Stomach (tissue), 8 donors: ENCODE measurements at regions not wholly inside any gene's neighbourhood (a gene's known extent, or its start where the extent isn't known, plus 50 kb on each side); places are given as distances from the start of the nearest gene placed in this dataset.

Source experiments
- DNase-seq, 2 donors: peaks; one replicate each; pipeline versions ENCODE4 v3.0.0 to v3.0.0-alpha.2; 2013 to 2019
- H3K27ac ChIP-seq, 5 donors: fragments of 200-600 bp in 4 of 5; sonication (generic) in 4 of 5; one replicate each; pipeline ENCODE4 v1.5.1; 2013 to 2019; ENCODE audit warnings: mild to moderate bottlenecking in 1 of 5, moderate library complexity in 1 of 5
- H3K27me3 ChIP-seq, 3 donors: fragments of 200-600 bp; sonication (generic); one replicate each; pipeline ENCODE4 v1.5.1; 2017 to 2019; ENCODE audit warnings: mixed run types in 1 of 3
- H3K36me3 ChIP-seq, 4 donors: fragments of 200-600 bp; sonication (generic); 1 replicate in 3 of 4; 2 replicates in 1 of 4; pipeline ENCODE4 v1.5.1; 2016 to 2019
- H3K4me1 ChIP-seq, 4 donors: fragments of 200-600 bp; sonication (generic); one replicate each; pipeline ENCODE4 v1.5.1; 2016 to 2019
- H3K4me3 ChIP-seq, 4 donors: fragments of 200-600 bp; sonication (generic) in 3 of 4; one replicate each; pipeline ENCODE4 v1.5.1; 2016 to 2019; ENCODE audit warnings: mild to moderate bottlenecking in 1 of 4
- H3K9me3 ChIP-seq, 4 donors: fragments of 200-600 bp; sonication (generic); one replicate each; pipeline ENCODE4 v1.5.1; 2016 to 2019
- EP300 ChIP-seq: sonication (generic); formaldehyde crosslinking; IDR thresholded peaks from one replicate; pipeline ENCODE4 v1.6.1; 2017; ENCODE audit warnings: antibody characterized with exemption
- POLR2A ChIP-seq, 4 donors: fragments of 450-650 bp; IDR thresholded peaks; one replicate each; pipeline ENCODE4 v1.6.1; 2016; ENCODE audit warnings: antibody characterized with exemption in 4 of 4, control low read depth in 2 of 4, mild to moderate bottlenecking in 1 of 4, moderate library complexity in 1 of 4
- POLR2AphosphoS5 ChIP-seq, 3 donors: sonication (generic); formaldehyde crosslinking; IDR thresholded peaks; one replicate each; pipeline ENCODE4 v1.6.1; 2016; ENCODE audit warnings: antibody characterized with exemption in 3 of 3
- WGBS, 5 donors: extraction: QIAGEN DNeasy Blood & Tissue Kit in 3 of 5; methylation state at CpG; one replicate each; pipeline versions ENCODE4 v1.1.5 to v1.1.7; 2013 to 2018; 5-methylcytosine and 5-hydroxymethylcytosine counted together
- intact Hi-C: fragments of 100-400 bp; cut with DNase I; formaldehyde crosslinking; loops from one replicate; pipeline ENCODE4 v1.15.1; 2023; ENCODE audit warnings: low total_unique reads
- TF ChIP-seq, protein P1 (sequence below), 7 experiments: fragments of 450-650 bp in 4 of 7; fragments of 200-600 bp in 3 of 7; sonication (generic) in 3 of 7; IDR thresholded peaks; one replicate each; pipeline ENCODE4 v1.5.1; 2016 to 2019; ENCODE audit warnings: antibody characterized with exemption in 7 of 7, control low read depth in 2 of 7, mild to moderate bottlenecking in 1 of 7
- donor health status: healthy with polysubstance abuse.
- donor health status: Bipolar disorder and iron deficiency.
- donor health status: healthy.

DNA sequence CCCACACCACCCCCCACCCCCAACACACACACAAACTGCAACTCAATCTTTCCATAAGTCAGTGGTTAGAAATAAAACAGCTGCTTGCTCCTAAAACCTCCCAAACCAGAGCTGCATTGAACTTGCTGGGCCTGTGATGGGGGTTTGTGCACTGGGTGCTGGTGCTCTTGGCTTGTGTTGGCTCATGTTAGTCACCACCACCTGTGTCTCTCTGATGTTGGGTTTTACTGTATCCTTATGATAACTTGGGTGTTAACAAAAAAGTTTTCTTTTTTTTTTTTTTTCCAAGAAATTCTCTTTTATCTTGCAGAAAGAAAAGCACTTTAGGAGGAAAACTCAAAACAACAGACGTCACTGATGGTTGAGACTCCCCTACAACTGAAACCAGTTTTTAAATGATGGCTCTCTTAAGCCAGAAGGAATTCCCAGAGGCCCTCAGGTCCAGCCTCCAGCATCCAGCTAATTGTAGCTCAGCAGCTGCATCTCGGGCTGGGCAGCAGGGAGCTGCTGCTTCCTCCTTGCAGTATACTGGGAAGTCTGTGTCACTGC, 79.9 kb upstream of the DRD2 start:
- intact Hi-C loops: no loop called here
- H3K4me3 ChIP-seq: no peak overlapping the region
- no peaks in the 10 kb centered on the region for H3K9me3 ChIP-seq
- TF ChIP-seq POLR2A (IDR thresholded peaks at IDR 0.05): no peak
- TF ChIP-seq, protein P1, sequence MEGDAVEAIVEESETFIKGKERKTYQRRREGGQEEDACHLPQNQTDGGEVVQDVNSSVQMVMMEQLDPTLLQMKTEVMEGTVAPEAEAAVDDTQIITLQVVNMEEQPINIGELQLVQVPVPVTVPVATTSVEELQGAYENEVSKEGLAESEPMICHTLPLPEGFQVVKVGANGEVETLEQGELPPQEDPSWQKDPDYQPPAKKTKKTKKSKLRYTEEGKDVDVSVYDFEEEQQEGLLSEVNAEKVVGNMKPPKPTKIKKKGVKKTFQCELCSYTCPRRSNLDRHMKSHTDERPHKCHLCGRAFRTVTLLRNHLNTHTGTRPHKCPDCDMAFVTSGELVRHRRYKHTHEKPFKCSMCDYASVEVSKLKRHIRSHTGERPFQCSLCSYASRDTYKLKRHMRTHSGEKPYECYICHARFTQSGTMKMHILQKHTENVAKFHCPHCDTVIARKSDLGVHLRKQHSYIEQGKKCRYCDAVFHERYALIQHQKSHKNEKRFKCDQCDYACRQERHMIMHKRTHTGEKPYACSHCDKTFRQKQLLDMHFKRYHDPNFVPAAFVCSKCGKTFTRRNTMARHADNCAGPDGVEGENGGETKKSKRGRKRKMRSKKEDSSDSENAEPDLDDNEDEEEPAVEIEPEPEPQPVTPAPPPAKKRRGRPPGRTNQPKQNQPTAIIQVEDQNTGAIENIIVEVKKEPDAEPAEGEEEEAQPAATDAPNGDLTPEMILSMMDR (IDR thresholded peaks at IDR 0.05): no peak
- TF ChIP-seq POLR2AphosphoS5 (IDR thresholded peaks at IDR 0.05): no peak
- TF ChIP-seq EP300: no peak
- H3K27me3 ChIP-seq: no peaks in the 10 kb centered on the region
- WGBS, 5 donors: 38 to 68% (median 50%) methylated on average over 2 of the region's 2 CpGs
- no peaks in the 10 kb centered on the region for H3K36me3 ChIP-seq
- H3K4me1 ChIP-seq: peaks cover 0 to 30% (median 6%) of the 10 kb centered on the region in 4 donors
- DNase-seq: peak in 1 of 2 donors; percentile 20
- no peak overlapping the region for H3K27ac ChIP-seq

DNA sequence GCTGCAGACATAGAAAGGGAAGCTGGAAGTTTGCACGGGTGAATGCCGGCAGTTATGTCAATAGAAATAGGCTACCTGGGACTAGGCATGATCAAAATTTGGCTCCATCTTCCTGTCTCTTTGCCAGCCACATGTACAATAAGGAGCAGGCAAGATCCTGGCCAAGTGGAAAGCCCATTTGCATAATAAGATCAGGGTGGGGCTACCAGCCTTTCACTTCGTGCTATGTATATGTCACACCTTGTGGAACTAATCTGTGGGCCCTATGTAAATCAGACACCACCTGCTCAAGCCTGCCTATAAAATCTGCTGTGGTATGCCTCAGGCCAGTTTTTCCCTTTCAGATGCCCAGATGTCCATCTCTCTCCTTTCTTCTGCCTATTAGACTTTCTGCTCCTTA, 79.3 kb upstream of the DRD2 start:
- H3K4me3 ChIP-seq: no peak overlapping the region
- intact Hi-C loops: no loop called here
- peak; percentile 35 to 43 for DNase-seq
- TF ChIP-seq EP300 (no peak), POLR2AphosphoS5 (IDR thresholded peaks at IDR 0.05) (peak in 1 of 3 donors; percentile 31)
- no peak overlapping the region for H3K27ac ChIP-seq
- H3K27me3 ChIP-seq: no peaks in the 10 kb centered on the region
- 31 to 48% (median 37%) methylated on average over 3 of the region's 3 CpGs for WGBS, 5 donors
- peaks cover 0 to 30% (median 6%) of the 10 kb centered on the region in 4 donors for H3K4me1 ChIP-seq
- H3K36me3 ChIP-seq: no peaks in the 10 kb centered on the region
- no peaks in the 10 kb centered on the region for H3K9me3 ChIP-seq

DNA sequence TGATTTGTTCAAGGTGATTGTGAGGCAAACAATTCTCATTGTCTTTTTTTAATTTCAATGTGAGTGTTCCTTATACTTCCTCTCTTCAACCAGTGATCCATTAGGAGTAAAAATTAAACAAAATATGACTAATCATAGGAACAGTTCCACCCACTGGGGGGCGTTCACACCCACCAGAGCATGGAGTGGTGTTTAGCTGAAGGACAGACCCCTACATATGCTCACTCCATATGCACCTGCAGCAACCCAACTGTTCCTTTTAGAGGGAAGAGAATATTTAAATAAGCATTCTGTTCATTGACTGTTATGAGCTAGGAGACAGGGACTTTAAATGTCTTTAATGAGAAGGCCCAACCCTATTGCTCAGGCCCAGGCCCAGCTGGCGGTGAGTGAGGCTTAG, 78.7 kb upstream of the DRD2 start:
- intact Hi-C loops: no loop called here
- no peak for DNase-seq
- H3K4me1 ChIP-seq: peaks cover 0 to 30% (median 6%) of the 10 kb centered on the region in 4 donors
- H3K27me3 ChIP-seq: no peaks in the 10 kb centered on the region
- TF ChIP-seq, protein P1 (IDR thresholded peaks at IDR 0.05): no peak
- TF ChIP-seq EP300: no peak
- no peak for TF ChIP-seq POLR2A (IDR thresholded peaks at IDR 0.05)
- TF ChIP-seq POLR2AphosphoS5 (IDR thresholded peaks at IDR 0.05): no peak
- H3K36me3 ChIP-seq: no peaks in the 10 kb centered on the region
- 30 to 55% (median 42%) methylated on average over 2 of the region's 2 CpGs for WGBS, 5 donors
- no peak overlapping the region for H3K27ac ChIP-seq
- H3K4me3 ChIP-seq: no peak overlapping the region
- no peaks in the 10 kb centered on the region for H3K9me3 ChIP-seq

DNA sequence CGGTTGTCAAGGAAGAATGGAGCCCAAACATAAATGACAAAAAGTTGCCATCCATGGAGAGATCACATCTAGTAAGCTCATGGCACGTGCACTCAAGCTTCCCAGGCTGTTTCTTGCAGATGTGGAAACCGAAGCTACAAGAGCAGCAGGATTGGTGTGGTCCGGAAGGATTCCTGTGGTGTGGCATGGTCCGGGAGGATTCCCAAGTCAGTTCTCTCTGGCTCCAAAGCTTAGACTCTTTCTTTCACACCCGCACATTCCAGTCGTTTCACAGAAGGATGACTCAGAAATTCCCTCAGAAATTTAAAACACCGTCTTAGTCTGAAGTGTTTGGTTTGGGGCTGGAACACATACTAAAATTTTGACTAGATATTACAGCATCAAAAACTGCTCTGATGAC, 78.0 kb upstream of the DRD2 start:
- Histone ChIP-seq H3K9me3 (no peaks in the 10 kb centered on the region), H3K4me1 (peaks cover 0 to 30% (median 6%) of the 10 kb centered on the region in 4 donors), H3K27me3 (peaks cover 0 to under 1% (median 0%) of the 10 kb centered on the region in 3 donors), H3K4me3 (no peak overlapping the region), H3K27ac (no peak overlapping the region), H3K36me3 (no peaks in the 10 kb centered on the region)
- TF ChIP-seq EP300: no peak
- DNase-seq: no peak
- 45 to 74% (median 66%) methylated on average over 8 of the region's 8 CpGs for WGBS, 5 donors
- intact Hi-C loops: no loop called here

DNA sequence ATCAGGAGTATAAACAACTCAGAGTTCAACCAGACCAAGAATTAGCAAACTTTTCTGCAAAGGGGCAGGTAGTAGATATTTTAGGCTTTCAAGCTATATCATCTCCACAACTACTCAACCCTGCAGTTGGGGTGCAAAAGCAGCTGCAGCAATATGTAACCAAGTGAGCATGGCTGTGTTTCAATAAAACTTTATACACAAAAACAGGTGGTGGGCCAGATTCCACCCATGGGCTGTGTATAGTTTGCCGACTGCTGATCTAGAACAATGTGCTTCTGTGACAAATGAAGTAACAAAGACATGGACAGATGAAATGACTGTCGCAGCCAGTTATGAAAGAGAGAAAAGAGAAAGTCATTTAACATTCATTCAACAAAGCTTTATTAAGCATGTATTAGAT, 77.1 kb upstream of the DRD2 start:
- DNase-seq: no peak
- Histone ChIP-seq H3K9me3 (no peaks in the 10 kb centered on the region), H3K27me3 (peaks cover 0 to 11% (median 0%) of the 10 kb centered on the region in 3 donors), H3K4me1 (peaks cover 0 to 30% (median 6%) of the 10 kb centered on the region in 4 donors), H3K36me3 (no peaks in the 10 kb centered on the region), H3K4me3 (no peak overlapping the region), H3K27ac (no peak overlapping the region)
- TF ChIP-seq POLR2AphosphoS5 (IDR thresholded peaks at IDR 0.05) (no peak), POLR2A (IDR thresholded peaks at IDR 0.05) (no peak), EP300 (no peak)
- TF ChIP-seq, protein P1 (IDR thresholded peaks at IDR 0.05): no peak
- intact Hi-C loops: no loop called here
- 94 to 100% (median 95%) methylated on average over 2 of the region's 2 CpGs for WGBS, 5 donors
